ENCODE measurements at regions not wholly inside any gene's neighbourhood (a gene's known extent, or its start where the extent isn't known, plus 50 kb on each side); places are given as distances from the start of the nearest gene placed in this dataset.
"Not testable (repeated sequence)": the region's sequence is repeated elsewhere in the genome, so short reads cannot be mapped to it uniquely, and the experiment has no call there.

DNA sequence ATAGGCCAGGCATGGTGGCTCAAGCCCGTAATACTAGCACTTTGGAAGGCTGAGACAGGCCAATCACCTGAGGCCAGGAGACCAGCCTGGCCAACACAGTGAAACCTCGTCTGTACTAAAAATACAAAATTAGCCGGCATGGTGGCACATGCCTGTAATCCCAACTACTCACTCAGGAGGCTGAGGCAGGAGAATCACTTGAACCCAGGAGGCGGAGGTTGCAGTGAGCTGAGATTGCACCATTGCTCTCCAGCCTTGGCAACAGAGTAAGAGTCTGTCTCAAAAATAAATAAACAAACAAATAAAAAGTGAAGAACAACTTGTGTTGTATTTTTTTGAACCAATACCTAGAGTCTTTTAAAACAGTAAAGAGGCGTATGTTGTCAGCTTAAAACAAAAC, 212.1 kb downstream of the PTPRC start:
- TF ChIP-seq POLR2A, POLR2AphosphoS5, EP300 (IDR thresholded peaks at IDR 0.05): not testable (repeated sequence)
- TF ChIP-seq, protein P1, sequence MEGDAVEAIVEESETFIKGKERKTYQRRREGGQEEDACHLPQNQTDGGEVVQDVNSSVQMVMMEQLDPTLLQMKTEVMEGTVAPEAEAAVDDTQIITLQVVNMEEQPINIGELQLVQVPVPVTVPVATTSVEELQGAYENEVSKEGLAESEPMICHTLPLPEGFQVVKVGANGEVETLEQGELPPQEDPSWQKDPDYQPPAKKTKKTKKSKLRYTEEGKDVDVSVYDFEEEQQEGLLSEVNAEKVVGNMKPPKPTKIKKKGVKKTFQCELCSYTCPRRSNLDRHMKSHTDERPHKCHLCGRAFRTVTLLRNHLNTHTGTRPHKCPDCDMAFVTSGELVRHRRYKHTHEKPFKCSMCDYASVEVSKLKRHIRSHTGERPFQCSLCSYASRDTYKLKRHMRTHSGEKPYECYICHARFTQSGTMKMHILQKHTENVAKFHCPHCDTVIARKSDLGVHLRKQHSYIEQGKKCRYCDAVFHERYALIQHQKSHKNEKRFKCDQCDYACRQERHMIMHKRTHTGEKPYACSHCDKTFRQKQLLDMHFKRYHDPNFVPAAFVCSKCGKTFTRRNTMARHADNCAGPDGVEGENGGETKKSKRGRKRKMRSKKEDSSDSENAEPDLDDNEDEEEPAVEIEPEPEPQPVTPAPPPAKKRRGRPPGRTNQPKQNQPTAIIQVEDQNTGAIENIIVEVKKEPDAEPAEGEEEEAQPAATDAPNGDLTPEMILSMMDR (IDR thresholded peaks at IDR 0.05) = not testable (repeated sequence)

Data from sigmoid colon (tissue), 4 donors.